Astrocyte of the spinal cord (primary cell): ENCODE measurements at regions not wholly inside any gene's neighbourhood (a gene's known extent, or its start where the extent isn't known, plus 50 kb on each side); places are given as distances from the start of the nearest gene placed in this dataset.
"Not testable (repeated sequence)": the region's sequence is repeated elsewhere in the genome, so short reads cannot be mapped to it uniquely, and the experiment has no call there.

Source experiments
- DNase-seq: peaks from one replicate; pipeline ENCODE4 v3.0.0; 2011; ENCODE audit warnings: low read depth, low spot score
- H3K4me3 ChIP-seq: 2 replicates; pipeline ENCODE4 v1.5.1; 2011; ENCODE audit warnings: low read depth, mild to moderate bottlenecking, low read length, moderate library complexity
- CTCF ChIP-seq: IDR thresholded peaks from 2 replicates; pipeline ENCODE4 v1.5.1; 2012; ENCODE audit warnings: low read depth, mild to moderate bottlenecking, low read length, inconsistent platforms
- in situ Hi-C: cut with HindIII; loops from 2 replicates; pipeline ENCODE4 v1.10.0; 2017; ENCODE audit warnings: low sequenced_read_pairs

- TF ChIP-seq CTCF = no peak
- DNase-seq = no peak
- in situ Hi-C loops = no loop called here
- H3K4me3 ChIP-seq = no peak overlapping the region
These were observed 411.3 kb downstream of the CCSER2 start for GRCh38 chr10:84739641-84740040.

- TF ChIP-seq CTCF = peak; percentile 47
- in situ Hi-C loops = no loop called here
- H3K4me3 ChIP-seq = no peak overlapping the region
- DNase-seq = no peak
These were observed 415.1 kb downstream of the CCSER2 start for GRCh38 chr10:84743483-84743882.

GRCh38 chr10:84755311-84755710 is 426.9 kb downstream of the CCSER2 start:
- in situ Hi-C loops = no loop called here
- no peak for TF ChIP-seq CTCF
- DNase-seq = no peak
- H3K4me3 ChIP-seq = no peak overlapping the region

- H3K4me3 ChIP-seq, DNase-seq, in situ Hi-C loops: not testable (repeated sequence)
These were observed 428.3 kb downstream of the CCSER2 start for GRCh38 chr10:84756653-84757052.

- in situ Hi-C loops, H3K4me3 ChIP-seq, DNase-seq: not testable (repeated sequence)
These were observed 433.7 kb downstream of the CCSER2 start for GRCh38 chr10:84761994-84762614.

- H3K4me3 ChIP-seq = no peak overlapping the region
- DNase-seq = no peak
- in situ Hi-C loops = no loop called here
- no peak for TF ChIP-seq CTCF
These were observed 434.5 kb downstream of the CCSER2 start for GRCh38 chr10:84762754-84763394.

- no peak for TF ChIP-seq CTCF
- no peak overlapping the region for H3K4me3 ChIP-seq
- no peak for DNase-seq
- in situ Hi-C loops = no loop called here
These were observed 435.6 kb downstream of the CCSER2 start for GRCh38 chr10:84763965-84764364.
